HG02571 (cell line): ENCODE measurements at regions not wholly inside any gene's neighbourhood (a gene's known extent, or its start where the extent isn't known, plus 50 kb on each side); places are given as distances from the start of the nearest gene placed in this dataset.

ENCODE experiments used
- ATAC-seq: cut with Tn5 transposase; IDR thresholded peaks from one replicate; pipeline ENCODE4 v1.9.1; 2021; ENCODE audit warnings: mild to moderate bottlenecking, moderate library complexity; ENCODE audit not compliant: unreplicated experiment

GRCh38 chr2:207403141-207403540 lies 126.6 kb upstream of the CREB1 start:
- no peak for ATAC-seq

GRCh38 chr2:207403950-207404349 lies 125.8 kb upstream of the CREB1 start:
- ATAC-seq = no peak

GRCh38 chr2:207405150-207405549 lies 124.6 kb upstream of the CREB1 start:
- no peak for ATAC-seq

GRCh38 chr2:207408086-207408794 lies 121.5 kb upstream of the CREB1 start:
- ATAC-seq = peak; percentile 96

GRCh38 chr2:207409517-207409916 lies 120.2 kb upstream of the CREB1 start:
- ATAC-seq = no peak

GRCh38 chr2:207412787-207413310 lies 116.9 kb upstream of the CREB1 start:
- no peak for ATAC-seq

GRCh38 chr2:207413376-207413907 lies 116.3 kb upstream of the CREB1 start:
- no peak for ATAC-seq

GRCh38 chr2:207416111-207416510 lies 113.7 kb upstream of the CREB1 start:
- ATAC-seq = no peak

GRCh38 chr2:207416900-207417299 lies 112.9 kb upstream of the CREB1 start:
- ATAC-seq = no peak

- no peak for ATAC-seq
Measured at GRCh38 chr2:207417301-207417718, 112.5 kb upstream of the CREB1 start.

- ATAC-seq = no peak
Measured at GRCh38 chr2:207418419-207418818, 111.3 kb upstream of the CREB1 start.

- ATAC-seq = no peak
Measured at GRCh38 chr2:207419331-207419730, 110.4 kb upstream of the CREB1 start.

GRCh38 chr2:207421671-207422070 lies 108.1 kb upstream of the CREB1 start:
- ATAC-seq = no peak

- no peak for ATAC-seq
Measured at GRCh38 chr2:207422380-207422779, 107.4 kb upstream of the CREB1 start.

GRCh38 chr2:207423886-207424285 lies 105.9 kb upstream of the CREB1 start:
- ATAC-seq = peak; percentile 82

- ATAC-seq = no peak
Measured at GRCh38 chr2:207427986-207428385, 101.8 kb upstream of the CREB1 start.

GRCh38 chr2:207428573-207428972 lies 101.2 kb upstream of the CREB1 start:
- no peak for ATAC-seq

GRCh38 chr2:207432453-207432852 lies 97.3 kb upstream of the CREB1 start:
- no peak for ATAC-seq

- ATAC-seq = no peak
Measured at GRCh38 chr2:207434306-207434705, 95.5 kb upstream of the CREB1 start.

- ATAC-seq = no peak
Measured at GRCh38 chr2:207434899-207435465, 94.8 kb upstream of the CREB1 start.

GRCh38 chr2:207437136-207437523 lies 92.6 kb upstream of the CREB1 start:
- ATAC-seq = no peak

- no peak for ATAC-seq
Measured at GRCh38 chr2:207437524-207438143, 92.1 kb upstream of the CREB1 start.
